ENCODE measurements at regions not wholly inside any gene's neighbourhood (a gene's known extent, or its start where the extent isn't known, plus 50 kb on each side); places are given as distances from the start of the nearest gene placed in this dataset.

GRCh38 chr10:83075815-83076355 is 1063.4 kb upstream of the GHITM start:
- TF ChIP-seq CTCF (IDR thresholded peaks at IDR 0.05) (no peak), POLR2A (IDR thresholded peaks at IDR 0.05) (no peak)
